Fibroblast of skin of left biceps (primary cell): ENCODE measurements at regions not wholly inside any gene's neighbourhood (a gene's known extent, or its start where the extent isn't known, plus 50 kb on each side); places are given as distances from the start of the nearest gene placed in this dataset.
"Not testable (repeated sequence)": the region's sequence is repeated elsewhere in the genome, so short reads cannot be mapped to it uniquely, and the experiment has no call there.

ENCODE experiments used
- DNase-seq, 2 experiments: peaks; one replicate each; pipeline ENCODE4 v3.0.0-alpha.2; 2013; ENCODE audit warnings: low read depth in 2 of 2

- no peak for DNase-seq
Measured at GRCh38 chr6:67094431-67094946, 1387.5 kb upstream of the EYS start.

GRCh38 chr6:67073938-67074337, 1366.9 kb upstream of the EYS start:
- no peak for DNase-seq

- no peak for DNase-seq
Measured at GRCh38 chr6:67068781-67069180, 1361.8 kb upstream of the EYS start.

GRCh38 chr6:67064323-67064722, 1357.3 kb upstream of the EYS start:
- DNase-seq, result no peak

GRCh38 chr6:67047996-67048395, 1341.0 kb upstream of the EYS start:
- DNase-seq, result no peak

GRCh38 chr6:67045076-67045475, 1338.0 kb upstream of the EYS start:
- peak; percentile 3 to 6 for DNase-seq

GRCh38 chr6:67031451-67031850, 1324.4 kb upstream of the EYS start:
- no peak for DNase-seq

- no peak for DNase-seq
Measured at GRCh38 chr6:67030861-67031260, 1323.8 kb upstream of the EYS start.

GRCh38 chr6:67016921-67017460, 1310.0 kb upstream of the EYS start:
- no peak for DNase-seq

GRCh38 chr6:67011441-67011840, 1304.4 kb upstream of the EYS start:
- DNase-seq, result no peak

GRCh38 chr6:67009818-67010217, 1302.8 kb upstream of the EYS start:
- DNase-seq, result no peak

- DNase-seq, result no peak
Measured at GRCh38 chr6:67003844-67004243, 1296.8 kb upstream of the EYS start.

GRCh38 chr6:67000121-67000520, 1293.1 kb upstream of the EYS start:
- DNase-seq, result no peak

GRCh38 chr6:66997579-66997978, 1290.6 kb upstream of the EYS start:
- DNase-seq, result not testable (repeated sequence)

- DNase-seq, result no peak
Measured at GRCh38 chr6:66995669-66996068, 1288.6 kb upstream of the EYS start.

GRCh38 chr6:66993708-66994107, 1286.7 kb upstream of the EYS start:
- DNase-seq, result not testable (repeated sequence)

GRCh38 chr6:66993272-66993671, 1286.2 kb upstream of the EYS start:
- no peak for DNase-seq

GRCh38 chr6:66992660-66993059, 1285.6 kb upstream of the EYS start:
- no peak for DNase-seq

GRCh38 chr6:66986940-66987339, 1279.9 kb upstream of the EYS start:
- DNase-seq, result no peak

GRCh38 chr6:66985816-66986215, 1278.8 kb upstream of the EYS start:
- DNase-seq, result no peak

GRCh38 chr6:66970373-66970772, 1263.3 kb upstream of the EYS start:
- DNase-seq, result no peak

- DNase-seq, result no peak
Measured at GRCh38 chr6:66965227-66965626, 1258.2 kb upstream of the EYS start.

GRCh38 chr6:66964216-66964615, 1257.2 kb upstream of the EYS start:
- DNase-seq, result no peak

GRCh38 chr6:66962082-66962481, 1255.1 kb upstream of the EYS start:
- DNase-seq, result no peak
